Erythroblast (primary cell): ENCODE measurements at regions not wholly inside any gene's neighbourhood (a gene's known extent, or its start where the extent isn't known, plus 50 kb on each side); places are given as distances from the start of the nearest gene placed in this dataset.

Experiments used
- DNase-seq, 2 experiments: peaks; one replicate each; lab custom pipeline; 2025; lab: John Stamatoyannopoulos, UW
- GATA1 ChIP-seq: IDR thresholded peaks from 2 replicates; pipeline ENCODE4 v1.6.1; 2011; ENCODE audit warnings: low read depth, mild to moderate bottlenecking, control low read depth, low read length, moderate library complexity
- POLR2A ChIP-seq: IDR thresholded peaks from 2 replicates; pipeline ENCODE4 v1.6.1; 2011; ENCODE audit warnings: mild to moderate bottlenecking, low read length

GRCh38 chr18:38369772-38370690 is 804.4 kb upstream of the CELF4 start:
- TF ChIP-seq POLR2A (no peak), GATA1 (no peak)
- no peak for DNase-seq

- TF ChIP-seq GATA1 (no peak), POLR2A (no peak)
- no peak for DNase-seq
These were observed 803.3 kb upstream of the CELF4 start for GRCh38 chr18:38368886-38369285.

DNA sequence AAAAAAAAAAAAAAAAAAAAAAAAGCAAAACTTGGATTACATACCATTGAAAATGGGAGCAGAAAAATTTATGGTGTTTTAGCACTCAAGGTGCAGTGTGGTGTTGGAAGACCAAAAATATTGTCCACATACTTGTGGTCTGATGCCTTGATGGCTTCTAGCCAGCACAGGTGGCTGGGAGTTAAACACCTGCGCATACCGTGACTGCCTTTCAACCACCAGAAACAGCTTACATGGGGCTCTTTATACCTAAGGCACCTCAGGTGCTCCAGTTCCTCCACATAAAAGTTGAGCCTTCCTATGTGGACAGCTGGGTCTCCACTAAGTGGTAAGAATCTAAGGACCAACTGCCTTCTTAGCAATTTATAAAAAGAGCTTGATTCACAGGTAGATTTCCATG is 802.6 kb upstream of the CELF4 start:
- TF ChIP-seq GATA1 = no peak
- no peak for TF ChIP-seq POLR2A
- DNase-seq = no peak

DNA sequence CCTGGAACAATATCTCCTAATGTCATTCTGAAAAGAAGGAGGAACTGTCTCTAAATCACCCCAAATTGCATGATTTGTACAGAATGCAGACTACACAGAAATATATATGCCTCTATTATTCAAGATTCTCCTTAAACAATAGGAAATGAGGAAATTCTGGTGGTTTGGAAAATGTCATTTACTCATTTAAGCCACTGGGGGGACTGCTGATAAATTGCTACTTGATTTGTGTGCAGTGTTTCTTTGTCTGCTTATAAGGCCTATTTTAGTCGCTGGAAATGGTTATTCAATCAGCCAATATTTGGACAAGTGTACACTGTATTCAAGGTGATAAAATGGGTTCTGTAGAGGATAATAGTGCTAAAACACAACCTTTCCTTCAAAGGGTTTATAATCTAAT is 801.9 kb upstream of the CELF4 start:
- DNase-seq = no peak
- TF ChIP-seq GATA1 = no peak
- no peak for TF ChIP-seq POLR2A

GRCh38 chr18:38362286-38362792 is 796.7 kb upstream of the CELF4 start:
- TF ChIP-seq GATA1 (no peak), POLR2A (no peak)
- no peak for DNase-seq

DNA sequence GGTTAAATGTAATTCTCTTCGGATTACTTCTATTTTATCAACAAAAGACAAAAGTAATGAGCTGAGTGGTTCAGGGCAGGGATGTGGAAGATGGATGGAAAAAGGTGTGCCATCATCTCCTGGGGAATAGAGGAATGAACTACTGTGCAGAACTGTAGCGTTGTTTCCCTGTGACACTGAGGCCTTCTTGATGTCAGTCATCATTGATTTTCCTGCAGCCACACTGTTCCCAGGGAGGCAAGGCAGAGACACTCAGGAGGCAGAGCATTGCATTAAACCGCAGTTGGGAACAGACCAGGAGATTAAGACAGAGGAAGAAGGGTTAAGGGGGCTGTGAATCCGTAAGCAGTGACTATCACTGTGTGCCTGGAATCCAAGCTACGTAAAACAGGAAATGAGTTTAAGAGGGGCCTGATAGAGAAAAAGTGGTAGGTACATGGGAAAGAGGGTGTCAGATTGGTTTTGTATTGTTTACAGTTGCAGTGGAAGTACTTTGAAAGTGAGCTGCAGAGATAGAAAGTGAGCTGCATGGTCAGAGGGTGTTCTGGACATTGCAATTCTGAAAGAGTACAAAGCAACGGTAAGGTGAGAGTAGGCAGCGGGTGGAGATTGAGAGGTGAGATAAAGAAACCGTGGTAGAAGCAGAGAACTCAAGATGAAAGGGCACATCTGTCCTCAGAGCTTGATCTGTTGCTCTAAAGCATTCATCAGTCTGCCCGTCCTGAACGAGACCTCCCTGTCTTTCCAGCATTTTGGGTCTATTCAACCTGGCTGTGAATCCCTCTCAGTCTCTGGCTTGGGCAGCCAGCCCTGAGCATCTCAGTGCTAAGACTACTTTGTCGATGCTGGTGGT is 793.4 kb upstream of the CELF4 start:
- TF ChIP-seq GATA1 = no peak
- no peak for TF ChIP-seq POLR2A
- no peak for DNase-seq

DNA sequence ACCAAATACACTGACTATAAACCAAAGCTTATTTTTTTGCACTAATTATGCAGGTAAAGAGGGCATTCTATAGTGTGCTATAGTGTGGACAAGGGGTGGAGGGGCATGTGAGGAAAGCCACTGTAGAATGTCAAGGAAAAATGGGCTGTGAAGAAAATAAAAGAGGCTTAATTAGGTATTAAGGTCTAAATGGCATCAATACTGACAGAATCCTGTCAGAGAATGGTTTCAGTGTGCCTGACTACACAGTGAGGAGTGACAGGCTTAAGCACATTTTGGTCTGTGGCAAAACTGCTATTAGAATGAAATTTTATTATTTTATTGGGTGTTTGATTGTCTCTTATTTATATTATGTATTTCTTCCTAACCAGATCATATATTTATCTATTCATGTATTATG is 787.6 kb upstream of the CELF4 start:
- DNase-seq = no peak
- TF ChIP-seq POLR2A (no peak), GATA1 (no peak)

DNA sequence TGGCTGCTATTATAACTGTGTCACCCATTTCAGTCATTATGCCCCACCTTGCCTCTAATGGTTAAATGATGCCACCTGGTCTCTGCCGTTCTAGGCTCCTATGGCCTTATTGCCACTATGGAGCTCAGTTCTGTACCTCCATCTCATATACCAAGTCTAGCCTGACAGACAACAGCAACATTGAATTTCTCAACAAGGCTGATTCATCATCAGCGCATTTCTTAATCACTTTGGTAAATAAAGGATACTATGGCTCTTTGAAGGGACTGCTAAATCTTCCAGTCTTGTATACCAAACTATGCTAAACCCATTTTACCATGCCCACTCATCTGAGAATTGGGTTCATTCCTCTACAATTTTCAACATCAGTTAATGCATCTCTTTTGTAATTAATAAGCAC is 784.5 kb upstream of the CELF4 start:
- DNase-seq = no peak
- TF ChIP-seq GATA1 (no peak), POLR2A (no peak)

GRCh38 chr18:38330573-38330972 is 765.0 kb upstream of the CELF4 start:
- DNase-seq = no peak
- no peak for TF ChIP-seq GATA1
- no peak for TF ChIP-seq POLR2A

DNA sequence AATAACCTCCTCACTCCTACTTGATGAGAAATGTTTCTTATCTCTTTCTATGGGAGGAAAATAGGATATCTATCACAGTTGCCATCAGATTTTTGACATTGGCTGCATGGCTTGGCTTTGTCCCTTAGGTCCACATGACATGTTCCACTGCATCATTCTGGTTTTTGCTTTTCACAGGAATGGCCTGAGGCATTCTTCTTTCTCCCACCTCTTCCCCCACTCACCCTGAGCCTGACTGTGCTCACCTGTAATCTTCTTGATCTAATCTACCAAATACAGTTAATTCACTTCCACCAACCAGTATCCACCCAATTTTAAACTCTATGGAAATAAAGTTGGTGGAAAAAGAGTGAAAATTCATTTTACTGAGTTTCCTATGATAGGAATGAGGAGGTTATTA is 763.5 kb upstream of the CELF4 start:
- DNase-seq = no peak
- no peak for TF ChIP-seq GATA1
- no peak for TF ChIP-seq POLR2A

GRCh38 chr18:38322206-38322605 is 756.6 kb upstream of the CELF4 start:
- TF ChIP-seq GATA1 (no peak), POLR2A (no peak)

GRCh38 chr18:38321262-38321661 is 755.7 kb upstream of the CELF4 start:
- TF ChIP-seq POLR2A (no peak), GATA1 (no peak)
- DNase-seq = no peak

More at GRCh38 chr18:38322206-38322605, 756.6 kb upstream of the CELF4 start:
- no peak for DNase-seq

GRCh38 chr18:38318416-38318815 is 752.8 kb upstream of the CELF4 start:
- TF ChIP-seq POLR2A (no peak), GATA1 (no peak)
- no peak for DNase-seq

DNA sequence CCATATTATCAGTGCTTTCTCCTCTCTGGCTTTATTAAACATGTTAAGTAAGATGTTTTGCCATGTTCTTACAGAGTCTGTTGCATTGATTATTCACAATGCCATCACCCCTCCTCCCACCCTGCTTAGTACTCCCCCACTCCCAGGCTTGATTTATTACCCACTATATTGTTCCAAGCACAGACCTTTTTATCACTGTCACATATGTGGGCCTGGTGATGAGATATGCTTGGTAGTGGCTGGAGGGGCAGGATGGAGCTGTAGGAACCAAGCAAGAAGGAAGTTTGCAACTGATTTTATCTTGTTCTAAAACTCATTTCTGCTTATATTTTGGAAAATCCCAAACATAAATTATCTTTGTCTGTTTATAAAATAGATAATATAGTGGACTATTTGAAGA is 748.2 kb upstream of the CELF4 start:
- TF ChIP-seq POLR2A = no peak
- no peak for TF ChIP-seq GATA1

More for the DNA sequence above, 748.2 kb upstream of the CELF4 start:
- no peak for DNase-seq
